Fibroblast of mammary gland (primary cell): ENCODE measurements at regions not wholly inside any gene's neighbourhood (a gene's known extent, or its start where the extent isn't known, plus 50 kb on each side); places are given as distances from the start of the nearest gene placed in this dataset.

ENCODE experiments used
- DNase-seq: peaks from one replicate; pipeline ENCODE4 v3.0.0-alpha.2; 2010; ENCODE audit warnings: low read depth
- H3K4me3 ChIP-seq: 2 replicates; pipeline ENCODE4 v1.5.1; 2011; ENCODE audit warnings: low read depth, mild to moderate bottlenecking, low read length, moderate library complexity; ENCODE audit not compliant: control insufficient read depth
- TF ChIP-seq, protein P1 (sequence below): conservative IDR thresholded peaks from 2 replicates; pipeline ENCODE4 v1.5.1; 2011; ENCODE audit warnings: low read depth, low read length, inconsistent platforms; ENCODE audit not compliant: control insufficient read depth, insufficient read depth

DNA sequence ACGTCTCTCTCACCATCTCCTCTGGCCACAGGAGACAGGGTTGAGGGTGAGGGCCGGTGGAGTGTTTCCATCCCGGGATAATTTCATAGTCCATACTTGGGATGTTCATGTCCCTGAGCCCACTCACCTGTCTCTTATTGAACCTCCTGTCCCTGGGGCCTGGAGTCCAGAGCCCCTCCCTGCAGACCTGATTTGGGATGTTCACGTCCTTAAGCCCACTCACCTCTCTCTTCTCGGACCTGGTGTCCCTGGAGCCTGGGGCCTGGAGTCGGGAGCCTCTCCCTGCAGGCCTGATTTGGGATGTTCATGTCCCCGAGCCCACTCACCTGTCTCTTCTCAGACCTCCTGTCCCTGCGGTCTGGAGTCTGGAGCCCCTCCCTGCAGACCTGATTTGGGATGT lies 868.2 kb downstream of the BRD1 start:
- no peak overlapping the region for H3K4me3 ChIP-seq
- no peak for DNase-seq
- TF ChIP-seq, protein P1, sequence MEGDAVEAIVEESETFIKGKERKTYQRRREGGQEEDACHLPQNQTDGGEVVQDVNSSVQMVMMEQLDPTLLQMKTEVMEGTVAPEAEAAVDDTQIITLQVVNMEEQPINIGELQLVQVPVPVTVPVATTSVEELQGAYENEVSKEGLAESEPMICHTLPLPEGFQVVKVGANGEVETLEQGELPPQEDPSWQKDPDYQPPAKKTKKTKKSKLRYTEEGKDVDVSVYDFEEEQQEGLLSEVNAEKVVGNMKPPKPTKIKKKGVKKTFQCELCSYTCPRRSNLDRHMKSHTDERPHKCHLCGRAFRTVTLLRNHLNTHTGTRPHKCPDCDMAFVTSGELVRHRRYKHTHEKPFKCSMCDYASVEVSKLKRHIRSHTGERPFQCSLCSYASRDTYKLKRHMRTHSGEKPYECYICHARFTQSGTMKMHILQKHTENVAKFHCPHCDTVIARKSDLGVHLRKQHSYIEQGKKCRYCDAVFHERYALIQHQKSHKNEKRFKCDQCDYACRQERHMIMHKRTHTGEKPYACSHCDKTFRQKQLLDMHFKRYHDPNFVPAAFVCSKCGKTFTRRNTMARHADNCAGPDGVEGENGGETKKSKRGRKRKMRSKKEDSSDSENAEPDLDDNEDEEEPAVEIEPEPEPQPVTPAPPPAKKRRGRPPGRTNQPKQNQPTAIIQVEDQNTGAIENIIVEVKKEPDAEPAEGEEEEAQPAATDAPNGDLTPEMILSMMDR: no peak

DNA sequence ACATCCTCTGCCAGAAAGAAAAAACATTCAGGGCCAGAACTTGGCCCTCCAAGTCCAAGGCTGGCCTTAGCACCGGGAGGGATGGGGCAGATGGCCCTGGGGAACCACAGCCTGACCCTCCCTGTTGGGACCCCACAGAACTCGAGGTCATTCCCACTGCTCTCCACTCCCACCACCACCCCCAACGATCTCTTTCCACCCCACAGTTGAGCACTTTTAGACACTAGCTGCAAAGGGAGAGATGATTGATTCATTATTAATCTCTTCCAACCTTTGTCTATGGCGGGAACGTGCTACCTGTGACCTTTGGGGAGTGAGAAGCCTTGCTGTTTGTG lies 869.7 kb downstream of the BRD1 start:
- H3K4me3 ChIP-seq: no peak overlapping the region
- DNase-seq: no peak
- TF ChIP-seq, protein P1: no peak

DNA sequence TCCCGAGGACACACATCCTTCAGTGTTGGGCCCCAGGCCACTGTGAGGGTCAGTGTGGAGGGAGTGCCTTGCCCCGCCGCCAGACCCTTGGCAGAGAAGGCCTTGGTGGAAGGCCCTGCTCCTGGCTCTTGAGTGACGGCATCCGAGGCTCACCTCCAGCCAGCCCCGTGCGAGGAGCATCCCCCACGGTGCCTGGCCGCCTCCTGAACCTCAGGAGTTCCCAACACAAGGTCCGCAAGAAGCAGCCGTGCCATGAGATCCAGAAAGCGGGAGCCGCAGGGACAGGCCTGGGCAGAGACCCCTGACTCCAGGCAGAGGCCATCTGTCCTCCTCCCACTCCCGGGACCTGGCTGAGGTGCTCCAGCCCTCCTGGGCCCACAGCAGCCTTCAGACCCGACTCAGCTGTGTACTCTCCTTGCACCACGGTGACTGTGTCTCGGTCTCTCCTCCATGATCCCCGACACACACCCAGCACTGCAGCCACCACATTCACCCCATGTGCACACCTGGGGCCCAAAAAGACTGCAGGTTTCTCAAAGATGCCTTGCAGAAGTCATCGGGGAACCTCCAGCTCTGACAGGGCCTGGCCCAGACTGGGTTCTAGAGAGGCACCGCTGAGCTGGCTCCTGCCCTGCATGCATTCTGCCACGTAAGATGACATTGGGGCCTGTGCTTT lies 870.2 kb downstream of the BRD1 start:
- TF ChIP-seq, protein P1: no peak
- H3K4me3 ChIP-seq: no peak overlapping the region
- no peak for DNase-seq

DNA sequence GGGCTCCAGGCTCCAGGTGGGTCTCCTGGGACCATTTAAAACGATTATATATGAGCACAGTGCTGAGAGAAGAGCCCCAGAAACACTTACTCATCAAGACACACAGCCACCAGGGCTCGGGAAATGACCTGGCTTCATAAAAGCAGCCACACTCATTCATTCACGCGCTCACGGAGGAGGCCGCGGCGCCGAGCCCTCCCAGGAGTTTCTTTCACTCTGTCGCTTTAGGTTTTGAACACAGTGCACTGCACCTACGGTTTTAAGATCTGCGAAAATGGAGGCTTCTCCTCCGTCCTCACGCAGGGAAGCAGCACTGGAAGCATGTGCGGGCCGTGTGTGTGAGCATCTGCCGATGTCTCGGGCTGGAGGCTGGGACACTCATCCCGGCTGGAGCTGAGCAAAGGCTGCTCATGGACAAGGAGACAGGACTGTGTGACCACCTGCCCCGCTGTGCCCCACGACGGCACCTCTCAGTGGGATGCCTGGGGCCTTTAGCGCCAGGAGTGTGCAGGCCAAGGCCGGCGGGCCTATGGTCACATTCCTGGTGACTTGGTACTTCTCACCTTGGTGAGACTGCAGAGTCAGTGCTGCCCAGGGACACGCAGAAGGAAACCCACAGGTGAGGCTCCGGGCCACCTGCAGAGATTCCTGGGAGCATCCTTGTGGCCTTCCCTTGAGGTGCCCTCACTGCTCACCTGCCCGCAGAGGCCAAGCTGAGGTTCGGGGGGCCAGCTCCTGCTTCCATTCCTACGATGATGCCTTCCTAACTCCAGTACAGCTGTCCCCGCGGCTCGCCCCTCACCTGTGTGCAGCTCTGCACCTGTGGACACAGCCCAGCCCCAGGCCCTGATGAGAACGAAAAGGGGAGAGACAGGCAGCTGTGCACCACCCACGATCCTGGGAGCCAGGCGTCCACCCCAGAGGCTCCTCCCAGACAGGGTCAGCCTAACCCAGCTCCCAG lies 872.0 kb downstream of the BRD1 start:
- H3K4me3 ChIP-seq: no peak overlapping the region
- DNase-seq: no peak
- TF ChIP-seq, protein P1: no peak

DNA sequence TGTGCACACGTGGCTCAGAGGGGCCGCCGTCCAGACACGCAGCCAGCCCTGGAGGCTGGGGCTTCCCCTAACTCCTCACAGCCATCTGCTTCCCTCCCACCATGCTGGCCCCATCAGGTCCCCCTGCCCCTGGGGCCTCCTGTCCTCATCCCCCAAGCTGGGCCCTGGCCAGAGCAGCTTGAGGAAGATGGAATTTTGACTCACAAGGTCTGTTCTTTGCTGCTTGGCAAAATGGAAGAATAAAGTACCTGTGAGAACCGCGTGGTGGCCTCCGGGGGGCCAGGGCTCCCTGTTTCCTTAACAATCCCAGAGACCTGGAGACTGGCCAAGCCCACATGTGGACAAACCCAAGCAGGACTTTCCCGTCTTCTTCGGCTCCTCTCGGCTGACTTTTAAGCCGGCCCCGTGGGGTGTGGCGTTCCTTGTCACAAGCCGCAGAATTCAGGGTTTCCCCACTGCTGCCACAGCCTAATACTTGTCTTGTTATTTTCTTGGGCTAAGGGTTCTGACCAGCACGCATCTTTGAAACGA lies 872.8 kb downstream of the BRD1 start:
- no peak overlapping the region for H3K4me3 ChIP-seq
- no peak for DNase-seq
- TF ChIP-seq, protein P1: no peak

DNA sequence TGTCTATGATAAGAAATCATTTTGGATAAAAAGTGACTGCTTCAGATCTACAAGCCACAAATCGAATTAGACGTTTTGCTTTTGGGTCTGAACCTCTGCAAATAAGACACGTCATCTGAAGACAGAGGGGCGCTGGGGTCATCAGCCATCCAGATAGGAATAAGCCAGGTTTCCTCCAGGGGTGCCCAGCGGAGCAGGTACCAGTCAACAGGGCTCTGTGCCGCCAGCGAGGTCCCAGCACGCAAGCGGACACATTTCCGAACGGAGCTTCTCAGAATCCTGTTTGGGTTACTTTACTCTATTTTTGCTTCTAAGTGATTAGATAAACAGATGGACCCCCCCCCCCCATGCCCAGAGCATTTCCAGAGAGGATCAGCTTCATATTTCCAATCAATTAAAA lies 873.8 kb downstream of the BRD1 start:
- H3K4me3 ChIP-seq: no peak overlapping the region
- DNase-seq: no peak
- TF ChIP-seq, protein P1: no peak
